Superior temporal gyrus (tissue), 1 donor: ENCODE measurements at regions not wholly inside any gene's neighbourhood (a gene's known extent, or its start where the extent isn't known, plus 50 kb on each side); places are given as distances from the start of the nearest gene placed in this dataset.

Experiments
- DNase-seq: peaks from one replicate; pipeline ENCODE4 v3.0.0-alpha.2; 2016; ENCODE audit errors: extremely low spot score

GRCh38 chr6:41404182-41404845 lies 68.9 kb downstream of the NCR2 start:
- no peak for DNase-seq

DNA sequence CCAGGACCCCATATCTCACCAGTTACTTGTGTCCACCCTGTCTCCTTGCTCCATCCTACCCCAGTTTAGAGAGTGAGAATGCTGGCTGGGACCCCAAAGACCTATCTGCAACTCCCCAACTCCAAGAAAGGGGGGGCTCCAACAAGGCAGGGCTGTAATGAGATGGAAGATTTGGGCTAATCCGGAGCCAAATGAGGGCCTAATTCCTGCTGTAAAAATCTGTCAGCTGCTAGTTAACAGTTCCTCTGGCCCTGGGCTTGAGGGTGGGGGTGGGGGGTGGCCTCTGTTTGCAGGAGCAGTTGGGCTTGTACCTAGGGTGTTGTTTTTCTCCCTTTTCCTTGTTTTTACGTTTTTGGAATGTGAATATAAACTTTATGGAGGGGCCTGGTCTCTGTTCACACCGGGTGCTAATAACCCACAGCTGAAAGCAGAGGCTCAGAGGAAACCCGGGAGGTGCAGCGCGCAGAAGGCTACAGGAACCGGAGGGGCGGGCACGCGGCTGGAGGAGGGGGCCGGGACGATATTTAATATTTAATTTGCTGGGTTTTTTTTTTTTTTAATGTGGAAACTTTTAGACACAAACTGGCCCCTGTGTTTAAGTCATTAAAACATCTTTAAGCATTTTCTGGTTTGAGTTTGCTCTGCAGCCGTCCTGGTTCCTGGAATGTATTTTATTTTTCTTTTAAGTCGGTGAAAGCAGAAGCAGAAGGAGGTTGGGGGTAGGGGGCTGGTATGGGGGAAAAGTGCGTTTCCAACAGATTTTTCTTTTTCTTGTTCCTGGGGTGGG lies 70.7 kb downstream of the NCR2 start:
- DNase-seq: no peak

DNA sequence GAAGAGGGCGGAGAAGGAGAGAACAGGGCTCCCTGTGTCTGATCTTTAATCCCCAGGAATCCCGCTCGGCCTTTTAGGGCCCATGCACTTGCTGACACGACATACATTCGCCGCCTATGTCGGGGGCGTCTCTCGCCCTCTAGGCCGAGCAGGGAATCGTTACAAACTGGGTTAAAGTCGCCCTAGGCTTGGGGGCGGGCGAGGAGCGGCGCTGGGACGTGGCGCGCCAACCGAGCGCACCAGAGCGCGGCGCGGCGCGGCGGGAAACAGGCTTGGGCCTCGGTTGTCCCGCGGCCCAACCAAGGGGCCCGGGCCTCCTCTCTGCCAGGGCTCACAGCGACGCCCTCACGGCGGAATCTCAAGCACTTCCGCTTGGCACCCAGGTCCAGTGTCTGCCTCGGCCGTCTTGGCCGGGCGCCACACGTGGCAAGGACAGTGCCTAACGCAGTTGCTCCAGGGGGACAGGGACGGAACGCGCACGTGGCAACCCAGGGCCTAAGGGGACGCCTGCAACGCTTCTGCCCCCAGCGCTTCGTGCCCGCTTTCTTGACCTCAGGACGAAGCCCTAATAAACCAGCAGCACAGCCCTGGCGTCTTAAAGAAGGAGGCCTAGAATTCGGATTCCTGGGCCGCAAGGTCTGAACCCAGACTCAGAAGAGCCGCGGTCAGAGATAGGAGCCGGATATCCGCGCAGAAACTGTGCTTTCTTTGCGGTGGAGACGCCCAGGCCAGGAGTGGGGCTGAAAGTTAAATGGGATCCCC lies 71.5 kb downstream of the NCR2 start:
- no peak for DNase-seq

DNA sequence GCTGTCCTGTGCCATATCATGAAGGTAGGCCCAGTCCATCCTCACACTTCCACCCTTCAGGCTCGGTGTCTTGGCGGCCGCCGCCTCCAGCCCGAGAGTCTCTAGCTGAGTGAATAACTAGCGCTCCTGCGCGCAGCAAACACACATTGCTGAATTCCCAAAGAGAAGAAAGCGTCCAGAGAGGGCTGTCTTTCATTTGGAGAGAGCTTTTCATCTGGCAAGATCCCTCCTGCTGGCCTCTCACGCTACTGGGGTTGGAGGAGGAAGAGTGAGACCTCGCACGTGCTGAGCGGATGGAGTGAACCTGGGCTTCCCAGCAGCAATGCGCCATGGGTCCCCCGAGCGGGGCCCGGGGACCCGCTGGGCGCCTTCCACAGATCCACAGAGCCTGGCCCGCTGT lies 73.2 kb downstream of the NCR2 start:
- DNase-seq: no peak

DNA sequence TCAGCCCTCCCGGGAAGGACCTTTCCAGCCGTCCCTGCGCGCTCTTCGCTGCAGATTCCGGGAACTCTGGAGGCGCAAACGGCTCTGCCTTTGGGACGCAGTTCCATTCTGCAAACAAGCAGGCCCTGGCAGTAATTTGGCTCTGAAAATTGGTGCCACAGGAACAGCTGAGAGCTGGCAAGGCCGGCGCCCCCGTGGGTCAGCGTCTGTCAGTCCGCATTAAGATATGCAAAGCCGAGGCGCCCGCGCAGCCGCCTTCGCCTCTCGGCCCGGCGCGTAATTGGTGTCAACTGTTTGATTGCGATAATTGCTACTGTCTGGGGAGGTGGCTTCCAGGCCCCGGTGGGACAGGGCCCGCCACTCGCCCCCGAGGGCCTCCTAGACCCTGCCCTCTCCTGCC lies 73.6 kb downstream of the NCR2 start:
- no peak for DNase-seq

DNA sequence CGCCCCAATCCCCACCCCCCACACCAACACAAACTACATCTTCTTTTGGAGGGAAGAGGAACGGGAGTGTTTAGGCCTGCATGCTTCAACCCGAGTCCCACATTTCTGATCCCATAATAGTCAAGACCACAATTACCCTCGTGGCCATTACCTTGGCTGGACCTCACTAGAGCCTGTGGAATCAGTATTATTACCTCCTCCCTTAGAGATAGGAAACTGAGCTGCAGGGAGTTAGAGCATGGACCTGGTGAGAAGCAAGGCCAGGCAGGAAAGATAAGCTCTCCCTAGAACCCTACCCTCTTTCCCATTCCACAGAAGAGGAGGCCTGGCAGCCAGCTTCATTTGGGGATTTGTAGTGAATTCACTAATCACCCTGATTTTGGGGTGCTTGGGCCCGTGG lies 74.1 kb downstream of the NCR2 start:
- DNase-seq: no peak

- no peak for DNase-seq
These were observed 76.6 kb downstream of the NCR2 start for GRCh38 chr6:41411961-41412360.

DNA sequence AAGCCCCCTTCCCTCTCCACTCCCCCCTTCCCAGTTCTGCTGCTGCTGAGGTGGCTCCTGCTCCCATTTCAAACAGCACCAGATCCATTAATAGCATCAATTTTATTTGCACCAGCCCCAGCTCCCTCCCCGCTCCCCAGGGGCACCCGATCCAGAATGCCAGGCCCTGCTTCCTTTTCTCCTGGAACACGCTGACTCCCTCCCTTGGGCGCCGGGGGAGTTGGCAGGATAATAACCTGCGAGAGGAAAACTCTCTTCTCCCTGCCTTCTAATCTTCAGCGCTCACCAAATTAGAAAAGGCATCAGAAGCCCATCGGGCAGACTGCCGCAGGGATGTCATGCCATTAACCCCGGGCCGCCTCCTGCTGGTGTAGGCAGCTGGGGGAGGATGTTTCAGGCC lies 77.8 kb downstream of the NCR2 start:
- no peak for DNase-seq

GRCh38 chr6:41416501-41416837 lies 81.1 kb downstream of the NCR2 start:
- no peak for DNase-seq

- no peak for DNase-seq
These were observed 83.3 kb downstream of the NCR2 start for GRCh38 chr6:41418741-41419140.

DNA sequence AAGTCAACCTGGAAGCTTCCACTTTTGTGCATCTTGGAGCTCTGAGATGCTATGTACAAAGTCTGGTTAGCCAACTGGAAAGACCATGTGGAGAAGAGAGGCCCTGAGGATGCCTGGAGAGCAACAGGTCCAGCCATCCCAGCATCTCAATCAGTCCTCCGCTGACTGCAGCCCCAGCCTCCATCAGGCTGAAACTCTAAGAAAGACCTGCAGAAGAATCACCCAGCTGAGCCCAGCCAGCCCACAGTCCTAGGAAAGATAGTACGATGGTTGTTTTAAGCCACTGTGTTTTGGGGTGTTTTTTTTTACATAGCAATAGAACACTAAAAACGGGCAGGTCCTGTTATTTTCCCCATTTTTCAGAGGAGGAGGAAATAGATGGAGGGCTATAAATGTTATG lies 84.0 kb downstream of the NCR2 start:
- DNase-seq: no peak

DNA sequence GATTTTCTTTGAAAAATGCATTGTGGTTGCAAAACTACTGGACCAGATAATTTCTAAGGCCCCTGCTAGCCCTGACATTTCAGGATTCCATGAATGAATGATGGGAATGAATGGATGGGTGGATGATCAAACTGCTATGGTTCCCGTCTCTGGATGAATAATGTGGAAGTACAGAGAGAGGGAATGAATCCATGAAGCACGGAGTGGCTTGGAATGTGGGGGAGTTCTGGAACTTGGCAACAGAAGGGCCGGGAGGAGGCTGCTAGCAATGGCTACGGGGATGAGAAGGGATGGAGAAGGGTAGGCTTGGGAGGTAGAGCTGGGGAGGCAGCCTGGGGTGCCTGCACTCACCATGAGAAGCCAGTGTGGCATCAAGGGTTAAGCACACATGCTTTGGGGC lies 84.8 kb downstream of the NCR2 start:
- DNase-seq: no peak

- no peak for DNase-seq
These were observed 86.8 kb downstream of the NCR2 start for GRCh38 chr6:41422161-41422560.

DNA sequence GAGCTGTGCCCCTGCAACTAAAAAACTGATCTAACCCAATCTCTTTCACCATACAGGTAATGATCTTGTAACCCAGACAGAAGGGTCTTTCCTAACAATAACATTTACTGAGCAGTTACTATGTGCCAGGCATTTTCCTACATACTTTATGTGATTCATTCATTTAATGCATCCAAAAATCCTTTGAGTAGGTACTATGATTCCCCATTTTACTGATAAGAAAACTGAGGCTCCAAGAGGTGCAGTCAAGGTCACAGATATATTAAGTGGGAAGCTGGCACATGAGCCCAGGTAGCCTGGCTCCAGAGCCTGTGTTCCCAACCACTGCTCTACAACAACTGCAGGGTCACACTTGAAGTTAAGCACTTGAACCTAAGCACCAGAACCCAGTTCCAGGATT lies 87.6 kb downstream of the NCR2 start:
- DNase-seq: no peak

GRCh38 chr6:41424370-41425058 lies 89.1 kb downstream of the NCR2 start:
- peak; percentile 96 for DNase-seq

DNA sequence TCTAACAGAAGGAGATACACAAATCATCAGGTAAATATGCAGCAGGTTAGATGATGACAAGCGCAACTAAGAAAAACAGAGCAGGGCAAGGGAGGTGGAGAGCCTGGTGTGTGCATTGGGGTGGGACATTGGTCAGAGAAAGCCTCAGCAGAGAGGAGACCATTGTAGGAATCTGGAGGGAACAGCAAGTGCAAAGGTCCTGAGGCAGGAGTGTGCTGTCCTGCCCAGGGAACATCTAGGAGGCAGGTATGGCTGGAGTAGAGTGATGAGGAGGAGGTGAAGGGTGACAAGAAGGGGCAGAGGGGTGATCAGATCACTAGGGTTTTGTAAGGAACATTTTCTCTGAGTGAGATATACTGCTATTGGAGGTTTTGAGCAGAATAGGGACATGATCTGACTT lies 90.1 kb downstream of the NCR2 start:
- no peak for DNase-seq

DNA sequence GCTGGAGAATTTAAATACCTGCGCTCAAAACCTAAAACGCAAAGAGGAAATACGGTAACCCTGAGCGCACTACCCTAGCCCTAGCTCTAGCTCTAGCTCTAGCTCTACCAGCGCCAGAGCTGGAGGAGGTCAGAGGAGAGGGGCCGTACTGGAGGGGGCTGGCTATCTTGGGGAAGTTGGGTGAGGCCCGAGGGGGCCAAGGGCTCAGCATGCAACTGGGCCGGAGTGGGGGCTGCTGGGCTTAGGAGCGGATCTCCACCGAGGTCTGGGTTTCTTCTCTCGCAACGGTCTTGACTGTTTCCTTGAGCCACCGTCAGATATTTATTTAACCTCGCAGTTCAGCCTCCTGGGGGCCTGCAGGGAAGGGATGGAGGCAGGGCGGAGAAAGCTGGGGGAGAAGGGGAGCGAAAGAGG lies 91.0 kb downstream of the NCR2 start:
- no peak for DNase-seq

- DNase-seq: no peak
These were observed 91.7 kb downstream of the NCR2 start for GRCh38 chr6:41426888-41427641.

- no peak for DNase-seq
These were observed 92.4 kb downstream of the NCR2 start for GRCh38 chr6:41427642-41428335.

DNA sequence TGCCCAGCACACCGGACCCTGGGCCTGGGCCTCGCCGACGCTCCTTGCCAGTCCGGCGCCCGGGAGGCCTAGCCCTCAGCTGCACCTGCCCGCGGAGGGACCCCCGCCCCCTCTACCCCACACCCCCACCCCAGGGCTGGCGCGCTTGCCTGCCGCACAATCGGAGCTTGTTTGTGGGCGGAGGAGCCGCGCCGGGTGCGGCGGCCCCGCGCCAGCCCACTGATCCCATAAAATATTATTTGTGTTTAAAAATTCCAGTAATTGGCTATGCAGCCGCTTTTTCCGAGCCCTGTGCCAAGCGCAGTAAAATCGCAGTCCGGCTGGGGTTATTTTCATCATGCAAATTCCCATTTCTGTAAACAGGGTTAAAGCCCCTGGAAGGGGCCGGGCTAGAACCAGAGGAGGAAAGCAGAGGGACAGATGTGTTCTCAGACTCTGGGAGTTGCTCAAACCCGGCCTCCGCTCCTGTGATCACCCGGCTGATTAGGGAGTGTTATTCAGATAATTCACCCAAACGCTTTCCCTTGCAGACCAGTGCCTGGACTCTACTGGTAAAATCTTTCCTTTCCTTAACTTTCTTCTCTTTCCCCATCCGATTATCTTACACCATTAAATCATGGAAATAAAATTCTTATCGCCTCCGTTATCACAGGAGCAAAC lies 93.1 kb downstream of the NCR2 start:
- DNase-seq: peak; percentile 50
